Stimulated activated memory B cell treated with anti-CD40 and anti-IgM and Interleukin-4, amounts not matched to agents 10 μg/mL and 1 μg/mL and 100 μg/mL, for 72 hours (primary cell): ENCODE measurements at regions not wholly inside any gene's neighbourhood (a gene's known extent, or its start where the extent isn't known, plus 50 kb on each side); places are given as distances from the start of the nearest gene placed in this dataset.
A peak's percentile ranks its signal among the peaks of the same experiment; 100 is the strongest.

Experiments
- ATAC-seq: fragments of 150-1000 bp; cut with Tn5 transposase; 2 replicates; pipeline ENCODE4 v1.10.0; 2021
- H3K27ac Mint-ChIP-seq: one replicate; pipeline ENCODE4 v1.8.0; 2022; ENCODE audit warnings: mild to moderate bottlenecking, mixed read lengths
- H3K27me3 Mint-ChIP-seq: one replicate; pipeline ENCODE4 v1.8.0; 2022; ENCODE audit warnings: mixed read lengths
- H3K36me3 Mint-ChIP-seq: one replicate; pipeline ENCODE4 v1.8.0; 2022; ENCODE audit warnings: mixed read lengths
- H3K4me1 Mint-ChIP-seq: one replicate; pipeline ENCODE4 v1.8.0; 2022; ENCODE audit warnings: mixed read lengths
- H3K4me3 Mint-ChIP-seq: one replicate; pipeline ENCODE4 v1.8.0; 2022; ENCODE audit warnings: mild to moderate bottlenecking, moderate library complexity, mixed read lengths
- H3K9me3 Mint-ChIP-seq: one replicate; pipeline ENCODE4 v1.8.0; 2022; ENCODE audit warnings: mixed read lengths

DNA sequence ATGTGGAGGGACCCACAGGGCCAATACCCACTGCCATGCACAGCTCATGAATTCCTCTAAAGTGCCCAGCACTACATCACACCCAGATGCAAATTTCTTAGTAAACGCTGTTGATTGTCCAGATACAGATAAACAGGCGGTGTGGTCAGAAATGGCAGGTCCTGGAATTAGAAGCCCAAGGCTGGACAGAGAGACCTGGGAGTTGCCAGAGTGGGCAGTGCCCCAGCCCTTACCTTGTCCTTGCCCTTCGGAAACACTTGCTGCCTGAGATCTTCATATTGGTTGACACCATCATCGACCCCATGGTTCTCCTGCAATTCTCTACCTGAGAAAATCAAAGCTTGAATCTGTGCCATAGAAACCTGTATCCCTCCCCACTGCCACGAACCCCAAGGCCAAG, 149.3 kb upstream of the ETV3 start:
- ATAC-seq = no peak
- H3K9me3 Mint-ChIP-seq = no peaks in the 10 kb centered on the region
- H3K27me3 Mint-ChIP-seq = peaks cover 30% of the 10 kb centered on the region
- H3K4me1 Mint-ChIP-seq = peaks cover 16% of the 10 kb centered on the region
- no peak overlapping the region for H3K4me3 Mint-ChIP-seq
- H3K27ac Mint-ChIP-seq = no peak overlapping the region
- no peaks in the 10 kb centered on the region for H3K36me3 Mint-ChIP-seq

DNA sequence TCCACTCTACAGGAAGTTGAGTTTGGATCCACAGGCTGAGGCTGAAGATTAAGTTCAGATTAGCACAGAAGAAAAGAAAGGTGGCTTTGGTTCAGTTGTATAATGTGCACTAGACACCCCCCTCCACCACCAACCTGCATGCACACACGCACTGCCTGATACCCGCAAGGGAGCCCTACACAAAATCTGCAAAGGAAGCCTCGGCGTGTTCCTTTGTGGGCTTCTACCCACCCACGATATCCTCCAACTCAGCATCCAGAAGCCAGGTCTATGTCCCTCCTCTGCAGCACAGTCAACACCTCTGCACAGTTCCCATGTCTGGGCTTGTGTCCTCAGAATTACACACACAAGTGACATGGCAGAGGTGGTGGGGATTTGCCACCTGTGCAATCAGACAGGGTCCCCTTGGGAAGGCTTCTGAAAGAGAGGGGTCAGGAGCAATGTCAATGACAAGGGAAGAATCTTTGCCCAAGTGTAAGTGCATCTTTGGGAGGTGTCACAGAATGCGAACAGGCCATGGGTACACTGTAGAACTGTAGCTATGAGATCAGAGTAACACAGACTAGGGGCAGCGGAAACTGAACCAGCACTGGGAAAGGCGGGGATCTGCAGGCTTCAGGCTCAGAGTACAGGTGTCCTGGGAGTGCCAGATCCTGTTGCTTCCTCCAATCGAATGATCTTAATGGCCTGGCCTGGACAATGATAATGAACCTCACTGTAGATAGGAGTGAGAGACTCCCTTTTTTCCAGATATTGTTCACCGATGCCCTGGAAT, 148.6 kb upstream of the ETV3 start:
- ATAC-seq = no peak
- H3K27ac Mint-ChIP-seq = no peak overlapping the region
- no peak overlapping the region for H3K4me3 Mint-ChIP-seq
- peaks cover 30% of the 10 kb centered on the region for H3K27me3 Mint-ChIP-seq
- no peaks in the 10 kb centered on the region for H3K9me3 Mint-ChIP-seq
- no peaks in the 10 kb centered on the region for H3K36me3 Mint-ChIP-seq
- H3K4me1 Mint-ChIP-seq = peaks cover 16% of the 10 kb centered on the region

DNA sequence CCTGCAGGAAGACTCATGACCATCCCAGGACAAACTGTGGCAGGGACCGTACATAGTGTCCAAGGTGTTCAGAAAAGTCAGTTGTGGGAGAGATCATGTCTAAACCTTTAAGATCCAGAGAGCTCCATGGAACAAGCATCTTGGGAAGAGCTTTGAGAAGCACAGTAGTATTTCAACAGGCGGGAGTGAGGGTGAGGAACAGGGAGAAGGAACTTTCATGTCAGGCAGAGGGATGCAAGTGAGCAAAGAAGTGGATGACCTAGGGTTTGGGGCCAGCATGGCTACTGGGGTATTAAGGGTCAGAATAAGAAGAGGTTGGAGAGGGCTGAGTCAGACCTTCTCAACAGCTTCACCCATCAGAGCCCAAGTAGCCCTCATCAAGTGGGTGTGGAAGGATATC, 147.9 kb upstream of the ETV3 start:
- peaks cover 16% of the 10 kb centered on the region for H3K4me1 Mint-ChIP-seq
- no peak overlapping the region for H3K27ac Mint-ChIP-seq
- H3K9me3 Mint-ChIP-seq = no peaks in the 10 kb centered on the region
- H3K27me3 Mint-ChIP-seq = peaks cover 38% of the 10 kb centered on the region
- no peak for ATAC-seq
- no peaks in the 10 kb centered on the region for H3K36me3 Mint-ChIP-seq
- H3K4me3 Mint-ChIP-seq = no peak overlapping the region

DNA sequence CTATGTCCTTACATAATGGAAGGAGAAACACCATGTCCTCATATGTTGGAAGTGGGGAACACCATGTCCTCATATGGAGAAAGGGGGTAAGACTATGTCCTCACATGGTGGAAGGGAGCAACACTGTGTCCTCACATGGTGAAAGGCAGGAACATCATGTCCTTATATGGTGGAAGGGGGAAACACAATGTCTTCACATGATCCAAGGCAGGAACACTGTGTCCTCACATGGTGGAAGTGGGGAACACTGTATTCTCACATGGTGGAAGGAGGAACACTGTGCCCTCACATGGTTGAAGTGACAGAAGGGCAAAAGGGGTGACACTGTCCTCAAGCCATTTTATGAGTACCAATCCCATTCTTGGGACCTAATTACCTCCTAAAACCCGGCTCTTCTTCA, 146.3 kb upstream of the ETV3 start:
- H3K27ac Mint-ChIP-seq = no peak overlapping the region
- peaks cover 40% of the 10 kb centered on the region for H3K27me3 Mint-ChIP-seq
- H3K4me1 Mint-ChIP-seq = peaks cover 16% of the 10 kb centered on the region
- H3K9me3 Mint-ChIP-seq = no peaks in the 10 kb centered on the region
- no peak for ATAC-seq
- H3K4me3 Mint-ChIP-seq = no peak overlapping the region
- H3K36me3 Mint-ChIP-seq = no peaks in the 10 kb centered on the region

DNA sequence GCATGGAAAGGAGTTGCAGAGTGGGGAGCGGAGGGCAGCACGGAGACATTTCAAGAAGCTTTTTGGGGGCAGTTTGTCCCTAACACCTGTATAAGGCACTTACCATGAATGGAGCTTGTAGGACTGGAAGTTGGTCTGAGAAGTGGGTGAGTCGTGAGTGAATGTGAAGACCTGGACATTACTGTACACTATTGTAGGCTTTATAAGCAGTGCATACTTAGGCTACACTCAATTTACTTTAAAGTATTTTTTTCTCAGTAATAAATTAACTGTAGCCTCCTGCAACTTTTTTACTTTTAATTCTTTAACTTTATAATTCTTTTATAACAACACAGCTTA, 141.6 kb upstream of the ETV3 start:
- Mint-ChIP-seq H3K27me3 (peaks cover 27% of the 10 kb centered on the region), H3K36me3 (no peaks in the 10 kb centered on the region), H3K27ac (no peak overlapping the region), H3K4me3 (no peak overlapping the region), H3K4me1 (peaks cover 8% of the 10 kb centered on the region), H3K9me3 (no peaks in the 10 kb centered on the region)
- no peak for ATAC-seq

DNA sequence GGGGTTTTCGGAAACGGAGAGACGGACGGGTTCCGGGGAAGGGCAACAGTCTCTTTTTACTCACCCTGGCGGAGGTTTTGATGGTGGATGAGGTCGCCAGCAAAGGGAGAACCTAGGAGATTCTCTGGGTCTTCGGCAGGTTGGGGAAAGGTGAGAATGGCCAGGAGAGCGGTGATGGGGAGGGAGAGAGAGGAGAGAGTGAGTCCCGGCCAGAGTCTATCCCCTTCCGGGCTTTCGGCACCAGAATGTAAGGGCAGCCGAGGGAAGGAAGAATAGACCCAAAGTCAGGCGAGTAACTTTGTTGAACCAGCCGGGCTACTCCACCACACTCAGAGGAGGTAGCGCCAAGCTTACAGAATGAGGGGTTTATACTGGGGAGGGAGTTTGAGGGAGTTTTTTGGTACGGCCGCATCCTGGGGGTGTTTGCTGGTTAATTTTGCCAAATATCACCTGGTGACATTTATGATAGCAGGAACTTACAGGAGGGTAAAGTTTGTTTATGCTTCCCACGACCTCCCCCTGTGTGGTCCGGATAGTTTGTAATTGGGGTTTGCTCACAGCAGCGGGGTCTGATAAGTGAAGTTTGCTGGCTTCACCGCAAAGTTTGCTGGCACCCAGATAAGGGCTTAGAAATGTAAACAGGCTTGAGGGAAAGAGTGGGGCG, 141.1 kb upstream of the ETV3 start:
- Mint-ChIP-seq H3K36me3 (no peaks in the 10 kb centered on the region), H3K9me3 (no peaks in the 10 kb centered on the region), H3K4me1 (peaks cover 8% of the 10 kb centered on the region), H3K4me3 (peak overlapping the region; percentile 4), H3K27ac (no peak overlapping the region), H3K27me3 (peaks cover 27% of the 10 kb centered on the region)
- no peak for ATAC-seq

DNA sequence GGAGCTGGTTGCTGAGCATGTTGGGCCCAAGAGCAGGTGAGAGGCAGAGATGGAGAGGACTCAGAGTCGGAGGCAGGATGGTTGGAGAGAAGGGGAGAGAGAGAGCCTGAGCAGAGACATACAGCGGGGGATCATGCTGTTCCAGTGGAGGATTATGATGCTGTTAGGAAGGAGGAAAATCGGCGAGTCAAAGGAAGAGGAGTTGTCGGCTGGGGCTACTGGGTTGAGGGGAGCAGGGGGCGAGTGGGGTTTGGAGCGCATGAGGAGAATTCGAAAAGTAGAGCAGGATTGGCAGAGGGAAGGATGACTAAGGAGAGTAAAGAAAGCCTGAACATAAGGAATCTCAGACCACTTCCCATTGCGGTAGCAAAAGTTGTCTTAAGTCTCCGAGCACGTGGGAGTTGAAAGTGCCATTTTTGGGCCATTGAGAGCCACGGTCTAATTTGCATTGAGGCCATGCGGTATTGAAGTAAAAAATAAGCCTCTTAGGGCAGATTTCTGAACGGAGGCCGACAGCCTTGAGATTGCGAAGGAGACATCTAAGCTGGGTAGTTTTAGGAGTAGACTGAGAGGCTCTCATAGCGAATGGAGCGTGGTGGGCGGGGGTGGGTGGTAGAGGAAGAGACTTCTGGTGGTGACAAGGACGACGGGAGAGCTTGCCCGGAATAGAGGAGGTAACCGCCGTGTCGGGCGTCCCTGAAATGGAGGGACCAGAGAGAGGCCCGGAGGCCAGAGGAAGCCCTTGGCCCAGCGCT, 140.4 kb upstream of the ETV3 start:
- ATAC-seq = no peak
- peak overlapping the region; percentile 4 for H3K4me3 Mint-ChIP-seq
- peaks cover 27% of the 10 kb centered on the region for H3K27me3 Mint-ChIP-seq
- peaks cover 8% of the 10 kb centered on the region for H3K4me1 Mint-ChIP-seq
- H3K27ac Mint-ChIP-seq = no peak overlapping the region
- H3K36me3 Mint-ChIP-seq = no peaks in the 10 kb centered on the region
- no peaks in the 10 kb centered on the region for H3K9me3 Mint-ChIP-seq

DNA sequence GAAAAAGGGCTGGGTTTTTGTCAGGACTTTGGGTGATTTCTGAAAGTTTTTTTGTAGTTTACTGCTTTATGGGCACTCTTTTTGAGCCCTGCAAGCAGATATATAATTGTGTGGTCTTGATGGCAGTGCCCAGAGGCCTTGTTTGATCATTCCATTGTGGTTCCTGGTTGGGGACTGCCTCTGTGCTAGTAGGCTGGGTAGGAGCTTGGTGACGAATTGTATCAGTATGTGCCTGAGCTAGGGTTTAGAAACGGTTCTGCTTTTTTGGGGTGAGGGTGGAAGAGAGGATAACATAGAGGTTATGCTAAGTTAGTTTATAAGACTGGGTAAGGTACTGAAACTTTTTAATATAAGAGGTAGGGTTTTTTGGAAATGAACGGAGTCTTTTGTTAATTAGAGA, 139.7 kb upstream of the ETV3 start:
- H3K9me3 Mint-ChIP-seq = no peaks in the 10 kb centered on the region
- no peaks in the 10 kb centered on the region for H3K36me3 Mint-ChIP-seq
- no peak overlapping the region for H3K27ac Mint-ChIP-seq
- no peak for ATAC-seq
- H3K27me3 Mint-ChIP-seq = peaks cover 21% of the 10 kb centered on the region
- H3K4me3 Mint-ChIP-seq = no peak overlapping the region
- H3K4me1 Mint-ChIP-seq = peaks cover 8% of the 10 kb centered on the region

DNA sequence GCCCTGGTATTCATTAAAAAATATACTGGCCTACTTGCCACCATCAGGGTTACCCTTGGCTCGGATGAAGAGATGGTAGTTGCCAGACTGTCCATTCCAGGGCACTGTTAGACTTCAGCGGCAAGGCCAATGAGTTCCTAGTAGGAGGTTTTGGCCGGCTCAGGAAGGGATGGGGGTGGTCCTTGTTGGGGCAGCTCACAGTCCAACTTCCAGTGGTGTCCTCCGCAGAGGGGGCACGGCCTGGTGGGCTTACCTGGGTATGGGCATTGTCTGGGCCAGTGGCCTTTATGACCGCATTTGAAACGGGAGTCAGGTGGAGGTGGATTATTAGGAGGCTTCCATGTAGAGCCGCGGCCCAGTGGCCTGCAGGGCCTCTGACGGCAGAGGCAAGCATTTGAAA, 139.1 kb upstream of the ETV3 start:
- H3K27me3 Mint-ChIP-seq = peaks cover 15% of the 10 kb centered on the region
- ATAC-seq = no peak
- H3K27ac Mint-ChIP-seq = no peak overlapping the region
- H3K4me3 Mint-ChIP-seq = no peak overlapping the region
- H3K4me1 Mint-ChIP-seq = peaks cover 8% of the 10 kb centered on the region
- no peaks in the 10 kb centered on the region for H3K9me3 Mint-ChIP-seq
- no peaks in the 10 kb centered on the region for H3K36me3 Mint-ChIP-seq

DNA sequence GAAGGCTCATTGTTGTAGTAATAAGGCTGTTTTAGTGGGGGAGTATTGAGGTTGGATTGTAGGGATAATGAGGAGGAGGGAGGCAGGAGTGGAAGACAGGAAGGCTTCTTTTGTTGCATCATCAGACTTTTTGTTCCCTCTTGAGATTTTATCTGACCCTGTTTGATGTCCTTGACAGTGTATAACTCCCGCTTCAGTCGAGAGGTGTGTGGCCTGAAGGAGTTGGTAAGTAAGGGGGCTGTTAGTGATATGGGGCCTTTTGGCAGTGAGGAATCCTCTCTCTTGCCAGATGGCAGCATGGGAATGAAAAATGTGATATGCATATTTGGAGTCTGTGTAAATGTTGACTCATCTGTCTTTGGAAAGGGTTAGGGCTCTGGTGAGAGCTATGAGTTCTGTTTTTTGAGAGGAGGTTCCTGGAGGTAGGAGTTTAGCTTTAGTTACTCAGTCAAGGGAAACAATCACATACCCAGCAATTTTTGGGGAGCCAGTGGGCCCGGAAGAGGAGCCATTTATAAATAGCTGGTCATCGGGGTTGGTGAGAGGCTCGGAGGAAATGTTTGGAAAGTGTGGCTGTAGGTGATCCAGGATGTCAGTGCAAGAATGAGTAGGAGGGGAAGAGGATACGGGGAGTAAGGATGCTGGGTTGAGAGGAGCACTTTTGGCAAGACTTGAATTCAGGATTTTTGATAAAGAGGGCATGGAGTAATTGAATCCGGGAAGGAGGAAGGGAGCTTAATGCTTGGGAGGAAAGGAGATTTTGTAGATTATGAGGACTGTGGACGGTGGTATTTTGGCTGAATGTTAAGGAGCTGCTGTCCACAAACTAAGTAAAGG, 136.7 kb upstream of the ETV3 start:
- H3K9me3 Mint-ChIP-seq = no peaks in the 10 kb centered on the region
- no peak overlapping the region for H3K4me3 Mint-ChIP-seq
- no peak for ATAC-seq
- H3K27me3 Mint-ChIP-seq = no peaks in the 10 kb centered on the region
- H3K36me3 Mint-ChIP-seq = no peaks in the 10 kb centered on the region
- peaks cover 28% of the 10 kb centered on the region for H3K4me1 Mint-ChIP-seq
- H3K27ac Mint-ChIP-seq = no peak overlapping the region

DNA sequence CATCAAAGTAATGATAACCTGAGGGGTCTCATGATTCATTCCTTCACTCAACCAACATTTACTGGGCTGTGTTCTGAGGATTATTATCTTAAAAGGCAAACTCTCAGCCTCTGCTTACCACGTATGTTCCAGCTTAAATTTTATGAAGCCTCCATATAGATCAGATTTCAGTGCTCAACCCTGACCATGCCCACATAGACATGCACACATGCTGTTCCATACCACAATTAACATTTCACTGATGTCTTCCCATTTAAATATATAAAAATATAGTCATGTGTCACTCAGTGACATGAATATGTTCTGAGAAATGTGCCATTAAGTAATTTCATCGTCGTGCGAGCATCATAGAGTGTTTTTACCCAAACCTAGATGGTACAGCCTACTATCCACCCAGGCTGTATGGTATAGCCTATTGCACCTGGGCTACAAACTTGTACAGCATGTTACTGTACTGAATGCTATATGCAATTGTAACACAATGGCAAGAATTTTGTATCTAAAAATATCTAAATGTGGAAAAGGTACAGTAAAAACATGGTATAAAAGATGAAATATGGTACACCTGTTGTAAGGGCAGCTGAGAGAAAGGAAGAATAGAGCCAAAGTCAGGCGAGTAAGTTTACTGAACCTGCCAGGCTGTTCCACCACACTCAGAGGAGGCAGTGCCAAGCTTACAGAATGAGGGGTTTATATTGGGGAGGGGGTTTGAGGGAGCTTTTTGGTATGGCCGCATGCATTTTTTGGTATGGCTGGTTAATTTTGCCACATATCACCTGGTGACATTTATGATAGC, 134.7 kb upstream of the ETV3 start:
- Mint-ChIP-seq H3K4me1 (peaks cover 31% of the 10 kb centered on the region), H3K36me3 (no peaks in the 10 kb centered on the region), H3K27me3 (no peaks in the 10 kb centered on the region), H3K4me3 (no peak overlapping the region), H3K9me3 (no peaks in the 10 kb centered on the region), H3K27ac (no peak overlapping the region)
- no peak for ATAC-seq

DNA sequence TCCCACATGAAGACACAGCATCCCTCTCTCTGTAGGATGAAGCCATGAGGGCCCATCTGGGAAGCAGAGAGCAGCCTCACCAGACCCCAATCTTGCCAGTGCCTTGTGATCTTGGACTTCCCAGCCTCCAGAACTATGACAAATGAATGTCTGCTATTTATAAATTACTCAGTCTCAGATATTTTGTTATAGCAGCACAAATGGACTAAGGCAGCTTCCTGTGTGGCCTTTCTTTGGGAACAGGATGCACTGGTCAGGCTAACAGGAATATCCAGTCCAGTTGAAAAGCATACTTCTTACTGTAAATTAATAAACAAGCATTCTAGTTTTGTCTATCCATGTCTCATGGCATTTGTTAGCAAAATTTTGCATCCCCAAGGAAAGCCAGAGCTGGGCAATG, 134.1 kb upstream of the ETV3 start:
- no peak for ATAC-seq
- Mint-ChIP-seq H3K4me3 (no peak overlapping the region), H3K36me3 (no peaks in the 10 kb centered on the region), H3K9me3 (no peaks in the 10 kb centered on the region), H3K27me3 (no peaks in the 10 kb centered on the region), H3K27ac (no peak overlapping the region), H3K4me1 (peaks cover 37% of the 10 kb centered on the region)

DNA sequence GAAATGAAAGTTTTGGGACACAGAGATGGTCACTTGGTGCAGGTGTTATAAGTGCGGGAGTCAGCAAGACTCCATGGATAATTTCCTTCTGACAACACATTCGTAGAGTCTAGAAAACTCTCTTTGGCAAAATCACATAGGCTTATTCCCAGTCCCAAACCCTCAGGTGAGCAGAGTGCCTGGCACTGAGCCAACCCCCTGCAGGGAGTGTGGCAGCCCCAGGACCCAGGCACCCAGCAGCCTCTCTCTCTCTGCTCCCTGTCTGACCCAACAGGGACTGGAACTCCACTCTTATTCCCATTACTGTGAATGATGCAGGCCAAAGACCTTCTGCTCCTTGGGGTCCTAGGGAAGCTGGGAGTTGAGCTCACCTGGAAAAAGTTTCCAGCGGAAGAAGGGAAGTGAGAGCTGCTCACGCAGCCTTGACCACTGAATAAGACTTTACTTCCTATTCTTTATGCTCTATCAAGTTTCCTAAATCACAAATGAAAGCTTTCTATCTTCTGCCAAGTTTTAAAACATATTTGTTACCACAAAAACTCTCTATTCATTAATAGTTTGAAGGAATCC, 132.6 kb upstream of the ETV3 start:
- H3K4me1 Mint-ChIP-seq = peaks cover 43% of the 10 kb centered on the region
- H3K27me3 Mint-ChIP-seq = no peaks in the 10 kb centered on the region
- no peaks in the 10 kb centered on the region for H3K9me3 Mint-ChIP-seq
- no peak overlapping the region for H3K4me3 Mint-ChIP-seq
- H3K27ac Mint-ChIP-seq = no peak overlapping the region
- peak; percentile 70 for ATAC-seq
- no peaks in the 10 kb centered on the region for H3K36me3 Mint-ChIP-seq

DNA sequence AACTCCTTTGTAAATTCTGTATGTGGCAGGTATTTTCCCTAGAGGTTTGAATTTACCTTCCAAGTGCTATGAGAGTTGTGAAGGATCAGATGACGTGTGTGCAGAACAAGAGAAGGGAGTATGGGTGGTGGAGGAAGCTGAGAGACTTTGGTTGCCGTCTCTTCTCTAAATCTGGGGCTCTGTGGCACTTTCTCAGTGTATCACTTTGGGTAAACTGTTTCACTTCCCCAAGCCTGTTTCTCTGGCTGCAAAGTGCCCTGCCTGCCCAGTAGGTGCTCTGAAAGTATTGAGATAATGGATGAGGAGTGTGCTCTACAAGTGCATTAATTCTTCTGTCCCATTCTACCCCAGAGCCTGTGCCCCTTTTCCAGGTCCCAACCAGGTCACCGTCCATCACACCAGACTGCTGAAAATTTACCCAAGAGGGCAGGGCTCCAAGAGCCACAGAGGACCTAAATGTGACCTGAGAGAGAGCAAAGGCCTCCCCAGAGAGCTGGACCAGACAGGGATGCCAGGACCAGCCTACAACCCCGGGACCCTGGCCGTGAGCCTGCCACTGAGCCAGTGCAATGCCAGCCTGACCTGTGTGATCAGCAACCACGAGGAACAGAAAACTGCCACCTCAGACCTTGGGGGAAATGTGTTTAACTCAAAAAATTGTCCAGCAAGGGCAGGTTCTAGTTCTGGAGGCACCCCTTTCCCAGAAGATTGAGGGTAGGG, 131.6 kb upstream of the ETV3 start:
- Mint-ChIP-seq H3K9me3 (no peaks in the 10 kb centered on the region), H3K27ac (peak overlapping the region; percentile 46), H3K27me3 (no peaks in the 10 kb centered on the region), H3K4me3 (no peak overlapping the region), H3K36me3 (no peaks in the 10 kb centered on the region), H3K4me1 (peaks cover 43% of the 10 kb centered on the region)
- ATAC-seq = peak; percentile 95
